ENCODE measurements at regions not wholly inside any gene's neighbourhood (a gene's known extent, or its start where the extent isn't known, plus 50 kb on each side); places are given as distances from the start of the nearest gene placed in this dataset.
"Not testable (repeated sequence)": the region's sequence is repeated elsewhere in the genome, so short reads cannot be mapped to it uniquely, and the experiment has no call there.

DNA sequence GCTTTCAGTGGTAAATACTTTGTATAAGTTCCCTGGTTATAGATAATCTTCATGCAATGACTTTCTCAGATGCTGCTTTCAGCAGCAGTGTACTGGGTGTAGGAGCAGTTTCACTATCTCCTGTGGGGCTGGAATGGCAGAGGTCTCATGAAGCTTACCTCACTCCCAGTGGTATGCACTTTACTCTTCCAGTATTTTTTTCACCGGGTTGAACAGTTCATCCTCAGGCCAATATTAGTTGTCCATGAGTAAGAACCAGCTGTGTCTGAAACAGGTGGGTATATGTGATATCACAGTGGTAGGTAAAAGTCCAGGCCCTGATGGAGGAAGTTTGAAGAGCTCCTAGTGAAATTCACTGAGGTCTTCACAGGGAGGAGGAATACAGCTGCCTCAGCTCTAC is 351.5 kb upstream of the EMCN start:
- no peak for DNase-seq
- Histone ChIP-seq H3K36me3 (ENCODE audit: control insufficient read depth in 4 of 4, insufficient read depth in 4 of 4, low read length in 4 of 4) (no peaks in the 10 kb centered on the region), H3K9me3 (ENCODE audit: control insufficient read depth in 4 of 4, insufficient read depth in 3 of 4, low read length in 3 of 4) (no peaks in the 10 kb centered on the region), H3K4me3 (no peak overlapping the region), H3K27me3 (ENCODE audit: control insufficient read depth in 3 of 3, insufficient read depth in 3 of 3, low read length in 2 of 3) (no peaks in the 10 kb centered on the region), H3K9ac (ENCODE audit: insufficient read depth in 1 of 2, low read length in 2 of 2) (no peak overlapping the region), H3K4me1 (ENCODE audit: control insufficient read depth in 5 of 5, insufficient read depth in 5 of 5, low read length in 5 of 5) (no peaks in the 10 kb centered on the region), H3K27ac (ENCODE audit: low read depth in 1 of 2, low read length in 1 of 2) (no peak overlapping the region)
- WGBS, 2 donors, result 90 to 100% methylated on average over 1 of the region's 1 CpG
- ATAC-seq (ENCODE audit: insufficient read depth, low FRiP score), result no peak
- TF ChIP-seq, protein P1, sequence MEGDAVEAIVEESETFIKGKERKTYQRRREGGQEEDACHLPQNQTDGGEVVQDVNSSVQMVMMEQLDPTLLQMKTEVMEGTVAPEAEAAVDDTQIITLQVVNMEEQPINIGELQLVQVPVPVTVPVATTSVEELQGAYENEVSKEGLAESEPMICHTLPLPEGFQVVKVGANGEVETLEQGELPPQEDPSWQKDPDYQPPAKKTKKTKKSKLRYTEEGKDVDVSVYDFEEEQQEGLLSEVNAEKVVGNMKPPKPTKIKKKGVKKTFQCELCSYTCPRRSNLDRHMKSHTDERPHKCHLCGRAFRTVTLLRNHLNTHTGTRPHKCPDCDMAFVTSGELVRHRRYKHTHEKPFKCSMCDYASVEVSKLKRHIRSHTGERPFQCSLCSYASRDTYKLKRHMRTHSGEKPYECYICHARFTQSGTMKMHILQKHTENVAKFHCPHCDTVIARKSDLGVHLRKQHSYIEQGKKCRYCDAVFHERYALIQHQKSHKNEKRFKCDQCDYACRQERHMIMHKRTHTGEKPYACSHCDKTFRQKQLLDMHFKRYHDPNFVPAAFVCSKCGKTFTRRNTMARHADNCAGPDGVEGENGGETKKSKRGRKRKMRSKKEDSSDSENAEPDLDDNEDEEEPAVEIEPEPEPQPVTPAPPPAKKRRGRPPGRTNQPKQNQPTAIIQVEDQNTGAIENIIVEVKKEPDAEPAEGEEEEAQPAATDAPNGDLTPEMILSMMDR (IDR thresholded peaks at IDR 0.05; ENCODE audit: control extremely low read depth, extremely low read depth), result no peak

DNA sequence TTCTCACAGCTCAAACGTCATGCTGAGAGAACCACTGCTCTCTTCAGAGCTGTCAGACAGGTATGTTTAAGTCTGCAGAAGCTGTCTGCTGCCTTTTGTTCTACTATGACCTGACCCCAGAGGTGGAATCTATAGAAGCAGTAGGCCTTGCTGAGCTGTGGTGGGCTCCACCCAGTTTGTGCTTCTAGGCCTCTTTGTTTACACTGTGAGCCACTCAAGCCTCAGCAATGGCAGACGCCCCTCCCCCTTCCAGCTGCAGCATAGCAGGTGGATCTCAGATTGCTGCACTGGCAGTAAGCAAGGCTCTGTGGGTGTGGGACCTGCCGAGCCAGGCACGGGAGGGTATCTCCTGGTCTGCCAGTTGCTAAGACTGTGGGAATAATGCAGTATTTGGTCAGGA is 350.5 kb upstream of the EMCN start:
- H3K9me3 ChIP-seq (ENCODE audit: control insufficient read depth in 4 of 4, insufficient read depth in 3 of 4, low read length in 3 of 4); H3K27me3 ChIP-seq (ENCODE audit: control insufficient read depth in 3 of 3, insufficient read depth in 3 of 3, low read length in 2 of 3); H3K36me3 ChIP-seq (ENCODE audit: control insufficient read depth in 4 of 4, insufficient read depth in 4 of 4, low read length in 4 of 4); ATAC-seq (ENCODE audit: insufficient read depth, low FRiP score); H3K4me3 ChIP-seq; H3K4me1 ChIP-seq (ENCODE audit: control insufficient read depth in 5 of 5, insufficient read depth in 5 of 5, low read length in 5 of 5); H3K9ac ChIP-seq (ENCODE audit: insufficient read depth in 1 of 2, low read length in 2 of 2); H3K27ac ChIP-seq (ENCODE audit: low read depth in 1 of 2, low read length in 1 of 2): not testable (repeated sequence)
- DNase-seq, result peak; percentile 13 to 41 (median 35)
- 63 to 90% methylated on average over 4 of the region's 4 CpGs for WGBS, 2 donors

DNA sequence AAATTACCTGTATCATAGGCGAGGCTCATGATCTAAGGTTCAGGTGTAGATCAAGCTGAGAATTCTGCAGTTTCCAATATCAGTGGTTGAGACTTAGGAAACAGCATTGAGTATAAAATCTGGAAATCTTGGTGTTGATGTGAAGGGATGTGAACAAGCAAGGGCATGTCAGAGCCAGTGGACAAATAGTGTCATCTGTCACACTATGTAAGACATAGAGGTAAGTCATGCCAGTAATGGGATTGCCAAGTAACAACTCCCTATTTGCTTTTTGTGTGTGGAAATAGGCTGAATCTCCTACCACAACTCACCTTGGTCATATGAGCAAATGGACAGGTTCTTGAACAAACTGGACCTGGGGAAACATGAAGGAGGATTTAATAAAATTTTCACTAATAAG is 334.5 kb upstream of the EMCN start:
- no peaks in the 10 kb centered on the region for H3K27me3 ChIP-seq (ENCODE audit: control insufficient read depth in 3 of 3, insufficient read depth in 3 of 3, low read length in 2 of 3)
- no peak for DNase-seq
- H3K9ac ChIP-seq (ENCODE audit: insufficient read depth in 1 of 2, low read length in 2 of 2), result no peak overlapping the region
- H3K9me3 ChIP-seq (ENCODE audit: control insufficient read depth in 4 of 4, insufficient read depth in 3 of 4, low read length in 3 of 4), result peaks cover 0 to 5% (median 0%) of the 10 kb centered on the region in 4 donors
- H3K4me1 ChIP-seq (ENCODE audit: control insufficient read depth in 5 of 5, insufficient read depth in 5 of 5, low read length in 5 of 5), result no peaks in the 10 kb centered on the region
- TF ChIP-seq, protein P1 (IDR thresholded peaks at IDR 0.05; ENCODE audit: control extremely low read depth, extremely low read depth), result no peak
- ATAC-seq (ENCODE audit: insufficient read depth, low FRiP score), result no peak
- WGBS, 2 donors, result 96 to 97% methylated on average over 1 of the region's 1 CpG
- H3K27ac ChIP-seq (ENCODE audit: low read depth in 1 of 2, low read length in 1 of 2), result no peak overlapping the region
- H3K4me3 ChIP-seq, result no peak overlapping the region
- no peaks in the 10 kb centered on the region for H3K36me3 ChIP-seq (ENCODE audit: control insufficient read depth in 4 of 4, insufficient read depth in 4 of 4, low read length in 4 of 4)

DNA sequence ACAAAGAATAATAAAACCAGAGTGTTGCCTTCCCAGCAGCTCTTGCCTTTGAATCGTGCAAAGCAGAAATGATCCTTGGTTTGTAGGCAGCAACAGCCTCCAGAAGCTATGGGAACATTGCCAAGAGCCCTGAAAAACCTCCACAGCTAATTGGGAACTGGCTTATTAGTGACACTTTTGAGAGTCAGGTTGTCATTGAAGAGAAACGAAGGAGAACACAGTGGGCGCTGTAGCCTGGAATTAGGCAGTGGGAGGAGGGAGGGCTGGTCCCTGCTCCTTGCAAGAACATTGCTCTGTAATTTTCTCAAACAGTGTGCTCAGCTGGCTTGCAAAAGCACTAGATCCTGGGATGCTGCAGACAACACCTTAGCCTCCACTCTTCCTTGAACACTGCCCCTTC is 331.5 kb upstream of the EMCN start:
- no peak for ATAC-seq (ENCODE audit: insufficient read depth, low FRiP score)
- no peaks in the 10 kb centered on the region for H3K36me3 ChIP-seq (ENCODE audit: control insufficient read depth in 4 of 4, insufficient read depth in 4 of 4, low read length in 4 of 4)
- no peak overlapping the region for H3K4me3 ChIP-seq
- TF ChIP-seq, protein P1 (IDR thresholded peaks at IDR 0.05; ENCODE audit: control extremely low read depth, extremely low read depth), result no peak
- WGBS, 2 donors, result 72 to 77% methylated on average over 3 of the region's 3 CpGs
- no peaks in the 10 kb centered on the region for H3K4me1 ChIP-seq (ENCODE audit: control insufficient read depth in 5 of 5, insufficient read depth in 5 of 5, low read length in 5 of 5)
- H3K27ac ChIP-seq (ENCODE audit: low read depth in 1 of 2, low read length in 1 of 2), result no peak overlapping the region
- peaks cover 0 to 5% (median 0%) of the 10 kb centered on the region in 4 donors for H3K9me3 ChIP-seq (ENCODE audit: control insufficient read depth in 4 of 4, insufficient read depth in 3 of 4, low read length in 3 of 4)
- DNase-seq, result peak in 1 of 3 donors; percentile 6
- no peaks in the 10 kb centered on the region for H3K27me3 ChIP-seq (ENCODE audit: control insufficient read depth in 3 of 3, insufficient read depth in 3 of 3, low read length in 2 of 3)
- H3K9ac ChIP-seq (ENCODE audit: insufficient read depth in 1 of 2, low read length in 2 of 2), result no peak overlapping the region

Data from lung (tissue), 11 donors.